GM18907 (cell line): ENCODE measurements at regions not wholly inside any gene's neighbourhood (a gene's known extent, or its start where the extent isn't known, plus 50 kb on each side); places are given as distances from the start of the nearest gene placed in this dataset.

Experiments
- ATAC-seq: cut with Tn5 transposase; IDR thresholded peaks from one replicate; pipeline ENCODE4 v1.9.1; 2021; ENCODE audit warnings: mild to moderate bottlenecking, moderate library complexity; ENCODE audit not compliant: unreplicated experiment

DNA sequence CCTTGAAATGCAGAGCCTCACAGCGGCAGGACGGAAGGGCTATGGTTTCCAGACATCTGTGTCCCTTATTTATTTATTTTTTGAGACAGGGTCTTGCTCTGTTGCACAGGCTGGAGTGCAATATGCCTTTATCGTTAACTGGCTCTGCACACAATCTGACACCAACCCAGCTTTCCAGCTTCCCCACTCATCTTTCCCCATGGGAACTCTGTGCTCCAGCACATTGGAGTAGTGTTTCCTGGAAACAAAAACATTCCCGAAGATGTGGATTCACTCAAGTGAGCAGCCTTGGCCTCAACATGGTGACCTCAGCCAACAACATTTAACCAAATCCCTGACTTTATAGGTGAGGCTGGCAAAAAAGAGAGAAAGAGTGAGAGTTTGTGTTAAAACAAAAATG is 307.1 kb downstream of the TMEM114 start:
- ATAC-seq: no peak

DNA sequence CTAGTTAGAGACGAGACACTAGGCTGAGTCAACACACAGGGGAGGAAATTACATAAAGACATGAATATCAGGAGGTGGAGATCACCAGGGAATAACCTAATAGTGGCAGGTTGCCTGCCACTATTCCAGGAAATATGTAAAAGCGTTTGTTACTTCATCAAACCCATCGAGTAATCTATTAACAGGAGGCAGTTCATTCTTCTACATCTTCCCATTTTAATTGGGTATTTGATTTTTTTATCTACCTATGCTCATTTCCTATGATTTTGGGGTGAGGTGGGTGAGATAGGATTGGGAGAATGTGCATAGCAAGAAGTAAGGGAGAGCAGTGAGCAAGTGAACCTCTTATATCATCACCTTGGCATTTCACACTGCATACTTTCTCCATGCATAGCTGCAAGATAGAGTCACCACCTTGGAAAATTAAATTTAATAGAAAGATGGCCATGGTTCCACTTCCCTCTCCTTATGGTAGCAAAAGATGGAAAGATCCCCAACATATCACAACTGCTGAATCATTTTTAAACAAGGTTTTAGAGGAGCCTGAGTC is 312.2 kb downstream of the TMEM114 start:
- ATAC-seq: no peak

GRCh38 chr16:8271344-8271743 is 319.0 kb downstream of the TMEM114 start:
- ATAC-seq: no peak

DNA sequence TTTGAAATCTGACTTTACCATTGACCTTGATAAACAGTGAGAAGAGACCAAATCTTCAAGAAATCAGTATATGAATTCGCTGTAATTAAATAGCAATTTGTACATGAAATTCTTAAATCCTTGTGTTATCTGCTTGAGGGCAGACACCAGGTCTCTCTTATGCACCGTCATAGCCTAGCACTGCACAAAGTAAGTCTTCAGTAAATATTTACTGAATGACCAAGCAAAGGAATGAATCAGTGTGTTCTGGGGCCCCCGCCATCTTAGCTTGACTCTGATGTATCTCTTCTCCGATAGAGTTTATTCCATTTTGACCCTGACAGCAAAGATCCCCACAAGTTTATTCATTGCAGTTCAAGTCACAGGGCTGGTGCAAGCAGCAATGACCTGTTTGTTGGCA is 328.0 kb downstream of the TMEM114 start:
- no peak for ATAC-seq

- ATAC-seq: no peak
Observed at GRCh38 chr16:8260140-8260539, 330.2 kb downstream of the TMEM114 start.

DNA sequence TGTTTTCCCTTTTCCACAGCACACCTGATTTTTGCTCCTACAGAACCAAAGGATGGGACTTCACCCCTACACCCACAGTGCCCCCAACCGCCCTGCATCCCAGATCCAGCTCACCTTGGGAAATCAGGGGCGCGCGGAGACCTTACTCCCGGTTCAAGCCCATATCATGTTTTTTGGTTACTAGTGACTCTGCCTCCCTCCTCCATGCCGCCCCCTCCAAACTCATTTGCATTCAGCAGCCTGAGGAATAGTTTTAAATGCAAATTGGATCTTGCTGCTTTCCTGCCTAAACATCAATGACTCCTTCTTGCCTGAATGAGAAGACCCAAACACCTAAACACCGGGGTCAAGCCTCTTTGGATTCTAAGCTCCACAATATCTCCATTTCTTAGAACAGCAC is 331.8 kb downstream of the TMEM114 start:
- no peak for ATAC-seq

GRCh38 chr16:8257561-8257960 is 332.8 kb downstream of the TMEM114 start:
- no peak for ATAC-seq

DNA sequence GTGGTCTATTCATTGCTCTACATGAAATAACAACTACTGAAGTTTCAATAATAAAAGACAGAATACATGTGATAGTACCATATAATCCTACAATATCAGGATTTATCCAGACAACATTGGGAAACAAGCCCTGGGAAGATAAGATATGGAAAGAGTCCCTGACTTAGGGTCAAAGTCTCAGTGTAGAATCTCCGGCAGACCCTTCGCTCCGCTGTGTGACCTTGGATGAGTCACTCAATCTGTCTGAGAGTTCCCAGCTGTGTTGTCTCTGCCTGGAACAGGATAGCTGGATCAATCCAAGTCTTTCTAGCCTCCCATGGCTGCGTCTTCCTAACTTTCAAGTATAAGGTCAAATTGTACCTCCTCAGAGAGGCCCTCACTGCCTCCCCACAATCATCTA is 335.9 kb downstream of the TMEM114 start:
- no peak for ATAC-seq

- no peak for ATAC-seq
Observed at GRCh38 chr16:8253718-8254117, 336.6 kb downstream of the TMEM114 start.

- ATAC-seq: no peak
Observed at GRCh38 chr16:8251727-8252126, 338.6 kb downstream of the TMEM114 start.

GRCh38 chr16:8251298-8251697 is 339.0 kb downstream of the TMEM114 start:
- ATAC-seq: peak; percentile 68

DNA sequence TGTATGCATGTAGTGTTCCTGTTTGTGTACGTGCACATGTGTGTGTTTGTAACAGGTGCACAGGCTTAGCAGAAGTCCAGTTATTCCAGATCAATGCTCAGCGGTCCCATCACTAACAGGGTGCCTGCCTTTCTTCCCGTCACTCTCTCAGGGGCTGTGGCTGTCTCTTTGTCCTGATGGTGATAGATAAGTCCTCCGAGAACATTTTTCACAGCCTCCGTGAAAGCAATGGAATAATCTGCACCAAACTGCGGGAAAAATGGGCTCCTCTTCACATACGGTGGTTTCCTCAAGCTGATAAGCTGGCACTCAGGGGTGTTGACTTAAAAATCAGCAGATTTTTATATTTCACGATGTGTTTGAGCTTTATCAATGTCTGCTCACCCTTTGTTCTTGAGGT is 342.3 kb downstream of the TMEM114 start:
- no peak for ATAC-seq

DNA sequence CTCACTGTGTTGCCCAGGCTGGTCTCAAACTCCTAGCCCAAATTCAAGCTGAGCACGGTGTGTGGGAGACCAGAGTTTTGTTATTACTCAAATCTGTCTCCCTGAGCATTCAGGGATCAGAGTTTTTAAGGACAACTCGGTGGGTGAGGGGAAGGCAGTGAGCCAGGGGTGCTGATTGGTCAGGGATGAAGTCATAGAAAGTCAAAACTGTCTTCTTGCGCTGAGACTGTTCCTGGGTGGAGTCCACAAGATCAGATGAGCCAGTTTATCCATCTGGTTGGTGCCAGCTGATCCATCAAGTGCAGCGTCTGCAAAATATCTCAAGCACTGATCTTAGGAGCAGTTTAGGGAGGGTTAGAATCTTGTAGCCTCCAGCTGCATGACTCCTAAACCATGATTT is 346.3 kb downstream of the TMEM114 start:
- ATAC-seq: no peak

- no peak for ATAC-seq
Observed at GRCh38 chr16:8241408-8241807, 348.9 kb downstream of the TMEM114 start.

DNA sequence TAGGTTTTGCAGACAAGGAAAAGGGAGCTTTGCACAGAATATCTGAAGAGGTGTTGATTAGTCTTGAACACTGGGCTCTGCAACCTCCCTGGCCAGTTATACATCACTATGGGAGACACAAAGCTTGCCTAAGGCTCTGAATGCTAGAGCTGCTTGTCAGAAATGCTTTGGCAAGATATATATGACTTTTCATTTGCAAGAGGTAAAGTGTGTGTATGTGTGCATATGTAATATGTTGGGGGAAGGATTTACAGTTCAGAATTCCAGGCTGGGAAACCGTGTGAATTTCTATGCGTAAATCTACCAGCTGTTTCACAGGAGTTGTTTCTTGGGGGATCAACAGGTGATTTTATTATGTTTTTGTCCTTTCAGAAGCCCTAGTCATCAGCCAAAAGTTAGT is 350.9 kb downstream of the TMEM114 start:
- no peak for ATAC-seq

DNA sequence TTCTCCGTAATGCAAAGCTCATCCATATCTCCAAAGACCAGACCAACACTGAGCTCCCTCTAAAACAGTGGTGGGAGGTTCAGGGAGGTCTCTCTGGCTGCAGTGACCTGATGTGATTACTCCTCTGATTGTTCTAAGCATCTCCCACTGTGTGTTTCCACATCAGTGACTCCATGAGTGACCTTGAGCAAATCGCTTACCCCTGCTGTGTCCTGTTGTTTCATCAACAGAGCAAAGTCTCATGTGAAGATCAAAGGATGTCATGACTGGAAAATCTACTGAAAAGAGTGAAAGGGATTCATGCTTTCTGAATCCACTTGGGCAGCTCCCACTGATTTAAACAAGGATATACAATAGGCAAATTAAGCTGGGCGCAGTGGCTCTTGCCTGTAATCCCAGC is 352.9 kb downstream of the TMEM114 start:
- no peak for ATAC-seq

- ATAC-seq: no peak
Observed at GRCh38 chr16:8236816-8237215, 353.5 kb downstream of the TMEM114 start.

DNA sequence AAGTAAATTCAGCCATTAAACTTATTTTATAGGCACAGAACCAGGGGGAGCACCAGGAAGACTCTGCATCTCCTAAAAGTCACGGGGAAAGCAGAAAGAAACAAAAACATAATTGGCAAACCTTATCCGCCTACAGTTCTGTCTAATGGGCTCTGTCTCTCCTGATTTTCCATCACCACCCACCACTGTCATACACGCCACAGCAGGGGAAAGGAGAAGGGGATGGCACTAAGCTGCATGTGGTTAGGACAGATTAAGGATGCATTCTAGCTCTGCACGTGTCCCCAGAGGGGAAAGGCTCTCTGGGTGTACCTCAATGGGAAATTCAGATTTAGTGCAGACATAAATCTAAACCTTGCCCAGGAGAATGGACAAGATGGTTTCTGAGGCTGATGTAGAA is 359.8 kb downstream of the TMEM114 start:
- no peak for ATAC-seq

GRCh38 chr16:8229011-8229520 is 361.2 kb downstream of the TMEM114 start:
- ATAC-seq: no peak

DNA sequence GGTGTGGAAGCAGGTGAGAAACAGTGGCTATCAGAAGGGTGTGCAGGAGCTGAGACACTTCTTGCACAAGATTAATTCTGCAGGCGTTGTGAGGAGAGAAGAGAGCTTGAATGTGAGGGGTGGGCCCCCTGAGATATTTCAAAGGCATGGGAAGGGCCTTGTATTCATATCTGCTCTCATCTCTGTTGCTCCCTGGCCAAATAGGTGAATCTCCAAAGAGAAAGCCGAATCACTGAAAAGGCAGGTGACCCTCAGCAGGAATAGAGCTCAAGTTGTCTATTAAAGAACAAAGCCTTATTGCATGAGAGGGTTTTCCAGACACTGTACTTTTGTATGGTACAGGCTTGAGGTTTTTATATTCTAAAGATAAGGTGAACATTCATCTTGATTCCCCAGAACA is 373.1 kb downstream of the TMEM114 start:
- ATAC-seq: no peak

DNA sequence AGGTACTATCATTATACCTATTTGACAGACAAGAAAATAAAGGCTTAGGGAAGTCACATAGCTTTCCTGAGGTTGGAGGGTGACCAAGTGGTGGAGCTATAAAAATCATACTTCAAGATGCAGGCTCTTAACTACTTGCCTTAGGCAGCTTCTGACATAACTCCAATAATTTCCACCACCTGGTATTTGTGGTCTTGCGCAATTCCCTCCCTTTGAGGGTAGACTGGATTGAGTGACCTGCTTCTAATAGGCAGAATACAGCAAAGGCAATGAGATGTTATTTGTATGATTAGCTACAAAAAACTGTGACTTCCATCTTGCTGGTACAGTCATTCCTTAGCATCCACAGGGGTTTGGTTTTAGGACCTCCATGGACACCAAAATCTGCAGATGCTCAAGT is 385.5 kb downstream of the TMEM114 start:
- ATAC-seq: no peak

- no peak for ATAC-seq
Observed at GRCh38 chr16:8204096-8204495, 386.2 kb downstream of the TMEM114 start.

- ATAC-seq: no peak
Observed at GRCh38 chr16:8203101-8203500, 387.2 kb downstream of the TMEM114 start.
